Fibroblast of the aortic adventitia (primary cell): ENCODE measurements at regions not wholly inside any gene's neighbourhood (a gene's known extent, or its start where the extent isn't known, plus 50 kb on each side); places are given as distances from the start of the nearest gene placed in this dataset.
A peak's percentile ranks its signal among the peaks of the same experiment; 100 is the strongest.
"Not testable (repeated sequence)": the region's sequence is repeated elsewhere in the genome, so short reads cannot be mapped to it uniquely, and the experiment has no call there.

Source experiments
- DNase-seq: peaks from one replicate; pipeline ENCODE4 v3.0.0-alpha.2; 2010; ENCODE audit warnings: low read depth
- H3K4me3 ChIP-seq: 2 replicates; pipeline ENCODE4 v1.5.1; 2011; ENCODE audit warnings: low read depth, mild to moderate bottlenecking, control low read depth, low read length, moderate library complexity
- TF ChIP-seq, protein P1 (sequence below): IDR thresholded peaks from 2 replicates; pipeline ENCODE4 v1.5.1; 2011; ENCODE audit warnings: mild to moderate bottlenecking, low read length, control low read depth, inconsistent platforms; ENCODE audit not compliant: insufficient read depth

DNA sequence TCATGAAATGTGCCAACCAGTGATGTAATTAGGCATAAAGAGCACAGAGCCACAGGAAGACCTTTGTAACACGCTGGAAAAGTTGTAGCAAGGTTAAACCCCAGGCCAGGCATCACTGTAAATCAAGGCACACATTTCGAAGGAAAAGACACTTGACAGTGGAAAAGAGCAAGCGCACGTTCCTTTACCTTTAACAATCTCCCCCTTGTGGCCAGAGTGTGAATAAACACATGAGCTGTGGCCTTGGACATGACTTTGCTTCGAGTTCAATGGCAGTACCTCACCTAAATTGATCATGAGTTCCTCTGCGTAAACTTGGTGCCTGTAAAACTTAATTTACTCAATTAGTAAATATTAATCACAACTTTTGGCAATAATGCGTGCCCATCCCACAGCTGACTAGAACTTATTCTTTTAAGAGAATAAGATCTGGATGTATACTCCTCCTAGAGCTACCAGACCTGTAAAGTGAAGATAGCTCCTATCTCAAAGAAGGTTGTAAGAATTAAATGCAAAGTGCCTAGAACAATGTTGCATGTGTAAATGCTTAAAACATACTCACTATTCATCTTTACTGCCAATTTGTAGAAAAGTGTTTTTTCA is 757.0 kb upstream of the NECTIN3 start:
- no peak overlapping the region for H3K4me3 ChIP-seq
- DNase-seq: peak; percentile 62
- TF ChIP-seq, protein P1, sequence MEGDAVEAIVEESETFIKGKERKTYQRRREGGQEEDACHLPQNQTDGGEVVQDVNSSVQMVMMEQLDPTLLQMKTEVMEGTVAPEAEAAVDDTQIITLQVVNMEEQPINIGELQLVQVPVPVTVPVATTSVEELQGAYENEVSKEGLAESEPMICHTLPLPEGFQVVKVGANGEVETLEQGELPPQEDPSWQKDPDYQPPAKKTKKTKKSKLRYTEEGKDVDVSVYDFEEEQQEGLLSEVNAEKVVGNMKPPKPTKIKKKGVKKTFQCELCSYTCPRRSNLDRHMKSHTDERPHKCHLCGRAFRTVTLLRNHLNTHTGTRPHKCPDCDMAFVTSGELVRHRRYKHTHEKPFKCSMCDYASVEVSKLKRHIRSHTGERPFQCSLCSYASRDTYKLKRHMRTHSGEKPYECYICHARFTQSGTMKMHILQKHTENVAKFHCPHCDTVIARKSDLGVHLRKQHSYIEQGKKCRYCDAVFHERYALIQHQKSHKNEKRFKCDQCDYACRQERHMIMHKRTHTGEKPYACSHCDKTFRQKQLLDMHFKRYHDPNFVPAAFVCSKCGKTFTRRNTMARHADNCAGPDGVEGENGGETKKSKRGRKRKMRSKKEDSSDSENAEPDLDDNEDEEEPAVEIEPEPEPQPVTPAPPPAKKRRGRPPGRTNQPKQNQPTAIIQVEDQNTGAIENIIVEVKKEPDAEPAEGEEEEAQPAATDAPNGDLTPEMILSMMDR: peak; percentile 70

DNA sequence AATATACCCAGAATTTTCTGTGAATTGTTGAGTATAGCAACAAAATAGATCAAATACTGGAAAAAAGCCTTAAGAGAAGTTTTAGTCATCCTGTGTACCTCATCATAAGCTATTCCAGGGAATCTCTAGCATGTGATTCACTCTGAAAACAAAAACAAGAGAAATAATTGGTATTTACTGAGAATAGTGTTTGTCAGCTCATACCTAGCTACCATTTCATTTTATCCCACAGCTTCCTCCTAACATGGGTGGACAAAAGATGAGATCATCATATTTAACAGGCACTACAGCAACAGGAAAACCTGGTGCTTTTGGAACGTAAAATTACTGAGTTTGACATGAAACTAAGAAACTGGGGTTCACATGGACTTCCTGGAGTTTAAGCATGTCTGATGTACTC is 753.5 kb upstream of the NECTIN3 start:
- TF ChIP-seq, protein P1: no peak
- DNase-seq: peak; percentile 2
- H3K4me3 ChIP-seq: no peak overlapping the region

DNA sequence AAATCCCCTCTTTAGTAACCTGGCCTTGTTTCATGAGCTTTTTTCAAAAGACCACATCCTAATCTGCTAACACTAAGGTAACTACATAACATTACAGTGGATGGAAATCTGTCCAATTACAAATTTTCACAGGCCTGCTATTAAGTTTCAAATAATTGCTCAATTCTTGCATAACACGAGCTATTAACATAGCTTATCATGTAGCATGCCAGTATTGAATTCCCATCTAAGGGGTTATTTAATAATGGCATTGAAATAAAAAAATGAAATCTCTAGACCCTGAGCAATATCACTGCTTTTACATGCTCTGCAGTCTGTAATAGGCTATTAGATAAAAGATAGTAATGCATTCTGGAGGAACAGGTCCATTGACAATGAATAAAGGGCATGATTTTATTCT is 748.3 kb upstream of the NECTIN3 start:
- DNase-seq: no peak
- no peak overlapping the region for H3K4me3 ChIP-seq
- TF ChIP-seq, protein P1: no peak

DNA sequence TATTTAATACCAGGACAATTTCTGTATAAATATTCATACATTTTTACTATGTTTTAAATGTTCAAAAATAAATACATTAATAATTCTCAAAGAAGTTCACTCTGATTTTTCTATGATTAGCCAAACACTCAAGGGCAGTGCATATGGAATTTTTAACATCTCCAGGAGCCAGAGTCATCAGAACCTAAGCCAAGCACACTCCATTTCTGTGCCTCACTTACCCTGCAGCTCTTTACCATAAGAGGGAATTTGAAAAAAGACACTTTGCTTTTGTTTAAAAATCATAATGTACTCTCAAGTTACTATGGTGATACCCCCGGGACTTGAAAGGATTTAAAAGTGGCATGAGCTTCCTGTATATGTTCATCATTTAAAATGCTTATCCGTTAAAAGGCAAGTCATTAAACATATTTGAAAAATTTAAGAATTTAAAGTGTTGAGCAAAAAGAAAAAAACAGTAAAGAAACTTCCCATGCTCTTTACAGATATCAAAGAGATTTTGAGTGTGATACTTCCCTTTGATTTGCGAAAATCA is 747.4 kb upstream of the NECTIN3 start:
- DNase-seq: no peak
- TF ChIP-seq, protein P1: no peak
- H3K4me3 ChIP-seq: no peak overlapping the region

DNA sequence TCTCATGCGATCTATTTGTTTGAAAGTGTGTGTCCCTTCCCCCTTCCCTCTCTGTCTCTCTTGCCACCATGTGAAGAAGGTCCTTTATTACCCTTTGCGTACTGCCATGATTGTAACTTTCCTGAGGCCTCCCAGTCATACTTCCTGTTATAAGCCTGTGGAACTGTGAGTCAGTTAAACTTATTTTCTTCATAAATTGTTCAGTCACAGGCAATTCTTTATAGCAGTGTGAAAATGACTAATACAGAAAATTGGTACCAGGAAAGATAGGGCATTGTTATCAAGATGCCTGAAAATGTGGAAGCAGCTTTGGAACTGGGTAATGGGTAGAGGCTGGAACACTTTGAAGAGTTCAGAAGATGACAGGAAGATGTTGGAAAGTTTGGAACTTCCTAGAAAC is 743.7 kb upstream of the NECTIN3 start:
- no peak overlapping the region for H3K4me3 ChIP-seq
- TF ChIP-seq, protein P1: no peak
- DNase-seq: no peak

DNA sequence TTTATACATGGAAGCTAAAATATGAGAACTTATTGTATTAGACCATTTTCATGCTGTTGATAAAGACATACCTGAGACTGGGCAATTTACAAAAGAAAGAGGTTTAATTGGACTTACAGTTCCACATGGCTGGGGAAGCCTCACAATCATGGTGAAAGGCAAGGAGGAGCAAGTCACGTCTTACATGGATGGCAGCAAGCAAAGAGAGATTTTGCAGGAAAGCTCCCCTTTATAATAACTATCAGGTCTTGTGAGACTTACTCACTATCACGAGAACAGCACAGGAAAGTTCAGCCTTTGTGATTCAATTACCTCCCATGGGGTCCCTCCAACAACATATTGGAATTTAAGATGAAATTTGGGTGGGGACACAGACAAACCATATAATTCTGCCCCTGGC is 740.1 kb upstream of the NECTIN3 start:
- DNase-seq, H3K4me3 ChIP-seq: not testable (repeated sequence)

DNA sequence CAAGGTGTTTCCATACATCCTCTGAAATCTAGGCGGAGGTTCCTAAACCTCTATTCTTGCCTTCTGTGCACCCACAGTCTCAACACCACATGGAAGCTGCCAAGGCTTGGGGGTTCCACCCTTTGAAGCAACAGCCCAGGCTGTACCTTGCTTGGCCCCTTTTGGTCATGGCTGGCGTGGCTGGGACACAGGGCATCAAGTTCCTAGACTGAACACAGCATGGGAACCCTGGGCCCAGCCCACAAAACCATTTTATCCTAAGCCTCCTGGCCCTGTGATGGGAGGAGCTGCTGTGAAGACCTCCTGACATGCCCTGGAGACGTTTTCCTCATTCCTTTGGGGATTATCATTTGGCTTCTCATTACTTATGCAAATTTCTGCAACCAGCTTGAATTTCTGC is 739.0 kb upstream of the NECTIN3 start:
- TF ChIP-seq, protein P1: no peak
- H3K4me3 ChIP-seq: no peak overlapping the region
- DNase-seq: no peak
